ENCODE measurements at regions not wholly inside any gene's neighbourhood (a gene's known extent, or its start where the extent isn't known, plus 50 kb on each side); places are given as distances from the start of the nearest gene placed in this dataset.

DNA sequence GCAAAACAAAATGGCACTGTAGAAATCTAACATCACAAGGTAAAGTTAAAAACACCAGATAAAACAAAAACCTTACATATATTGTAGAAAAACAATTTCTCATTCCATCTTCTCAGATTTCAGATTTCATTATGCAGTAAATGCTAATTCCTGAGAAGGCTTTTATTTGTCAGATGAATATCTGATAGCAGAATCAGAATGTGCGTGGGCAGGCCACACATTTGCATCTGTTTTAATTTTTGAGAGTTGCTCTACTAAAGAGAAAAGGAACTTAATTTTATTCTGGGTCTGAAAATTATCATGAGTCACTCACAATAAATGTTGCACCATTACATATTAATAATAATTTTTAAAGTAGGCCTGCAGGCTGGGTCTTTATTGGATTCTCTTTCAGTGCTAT, 329.3 kb upstream of the SPTLC3 start:
- TF ChIP-seq, protein P1, sequence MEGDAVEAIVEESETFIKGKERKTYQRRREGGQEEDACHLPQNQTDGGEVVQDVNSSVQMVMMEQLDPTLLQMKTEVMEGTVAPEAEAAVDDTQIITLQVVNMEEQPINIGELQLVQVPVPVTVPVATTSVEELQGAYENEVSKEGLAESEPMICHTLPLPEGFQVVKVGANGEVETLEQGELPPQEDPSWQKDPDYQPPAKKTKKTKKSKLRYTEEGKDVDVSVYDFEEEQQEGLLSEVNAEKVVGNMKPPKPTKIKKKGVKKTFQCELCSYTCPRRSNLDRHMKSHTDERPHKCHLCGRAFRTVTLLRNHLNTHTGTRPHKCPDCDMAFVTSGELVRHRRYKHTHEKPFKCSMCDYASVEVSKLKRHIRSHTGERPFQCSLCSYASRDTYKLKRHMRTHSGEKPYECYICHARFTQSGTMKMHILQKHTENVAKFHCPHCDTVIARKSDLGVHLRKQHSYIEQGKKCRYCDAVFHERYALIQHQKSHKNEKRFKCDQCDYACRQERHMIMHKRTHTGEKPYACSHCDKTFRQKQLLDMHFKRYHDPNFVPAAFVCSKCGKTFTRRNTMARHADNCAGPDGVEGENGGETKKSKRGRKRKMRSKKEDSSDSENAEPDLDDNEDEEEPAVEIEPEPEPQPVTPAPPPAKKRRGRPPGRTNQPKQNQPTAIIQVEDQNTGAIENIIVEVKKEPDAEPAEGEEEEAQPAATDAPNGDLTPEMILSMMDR (IDR thresholded peaks at IDR 0.05; ENCODE audit: low read depth, low read length): no peak
- DNase-seq (ENCODE audit: extremely low read depth, low read depth): no peak

DNA sequence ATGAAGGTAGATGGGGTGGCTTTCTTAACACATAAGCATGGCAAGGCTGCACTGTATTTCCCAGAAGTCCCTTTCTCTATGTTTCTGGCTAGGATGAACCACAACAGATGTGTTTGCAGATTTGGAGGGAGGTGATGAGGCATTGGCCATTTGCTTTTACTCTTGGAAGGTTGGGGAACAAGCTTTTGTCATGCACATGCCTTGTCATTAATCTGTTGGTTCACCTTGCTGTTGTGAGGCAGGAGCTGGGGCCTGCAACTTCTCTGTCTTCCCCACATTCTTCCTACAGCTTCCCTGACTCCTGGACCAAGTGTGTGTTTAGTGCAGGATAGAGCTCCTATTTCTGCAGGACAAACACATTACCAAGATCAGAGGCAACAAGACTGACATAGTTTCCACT, 326.2 kb upstream of the SPTLC3 start:
- TF ChIP-seq, protein P1 (IDR thresholded peaks at IDR 0.05; ENCODE audit: low read depth, low read length): no peak
- DNase-seq (ENCODE audit: extremely low read depth, low read depth): no peak

DNA sequence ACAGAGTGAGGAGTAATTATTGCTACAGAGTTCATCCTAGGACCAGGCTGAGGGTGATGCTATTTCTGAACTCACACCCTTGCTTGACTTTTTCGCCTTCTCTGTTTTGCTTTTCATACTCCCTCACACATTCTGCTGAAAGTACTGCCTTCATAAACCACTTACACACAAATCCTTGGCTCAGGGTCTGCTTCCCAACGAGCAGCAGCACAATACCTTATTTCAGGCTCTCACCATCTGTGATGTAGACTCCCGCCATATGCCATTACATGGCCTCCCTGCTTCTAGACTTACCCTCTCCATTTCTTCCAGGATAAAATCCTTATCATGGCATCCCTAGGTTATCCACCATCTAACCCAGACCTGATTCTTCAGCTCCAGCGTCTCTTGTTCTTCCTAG, 321.3 kb upstream of the SPTLC3 start:
- no peak for DNase-seq (ENCODE audit: extremely low read depth, low read depth)
- TF ChIP-seq, protein P1 (IDR thresholded peaks at IDR 0.05; ENCODE audit: low read depth, low read length): no peak

DNA sequence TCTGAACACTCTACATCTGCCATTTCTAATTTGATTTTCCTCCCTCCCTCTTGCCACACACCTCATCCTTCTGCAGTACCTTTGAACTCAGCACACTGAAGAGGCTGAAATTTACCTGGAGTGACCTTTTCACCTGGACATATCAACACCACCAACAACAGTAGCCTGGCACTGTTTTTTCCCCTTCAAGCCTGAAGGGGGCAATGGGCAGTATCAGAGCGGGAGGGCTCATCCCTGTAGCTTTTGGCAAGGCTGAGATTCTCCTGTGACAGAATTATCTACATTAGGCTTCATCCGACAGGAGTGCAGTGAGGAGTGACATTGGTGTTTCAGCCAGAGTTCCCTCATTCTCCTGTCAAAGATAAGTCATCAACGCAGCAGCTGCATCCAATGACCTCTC, 312.8 kb upstream of the SPTLC3 start:
- DNase-seq (ENCODE audit: extremely low read depth, low read depth): no peak
- TF ChIP-seq, protein P1 (IDR thresholded peaks at IDR 0.05; ENCODE audit: low read depth, low read length): no peak

DNA sequence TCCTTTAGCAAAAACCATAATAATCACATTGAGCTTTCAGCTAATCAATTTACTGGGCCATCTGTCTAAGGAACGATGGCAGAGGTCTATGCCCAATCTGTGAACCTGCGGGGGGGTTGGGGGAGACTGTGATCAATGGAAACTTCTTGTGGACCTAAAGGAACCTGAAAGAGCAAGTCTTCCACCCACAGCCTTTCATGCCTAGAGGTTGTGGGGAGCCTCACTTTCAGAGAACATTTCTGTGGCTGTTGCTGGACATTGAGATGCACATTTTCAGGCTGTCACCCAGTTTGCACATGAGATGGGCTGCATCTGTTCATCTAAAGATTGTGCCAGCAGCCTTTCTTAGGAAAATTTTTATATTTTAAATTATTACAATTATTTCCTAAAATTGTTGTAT, 310.0 kb upstream of the SPTLC3 start:
- DNase-seq (ENCODE audit: extremely low read depth, low read depth): no peak
- TF ChIP-seq, protein P1 (IDR thresholded peaks at IDR 0.05; ENCODE audit: low read depth, low read length): no peak

DNA sequence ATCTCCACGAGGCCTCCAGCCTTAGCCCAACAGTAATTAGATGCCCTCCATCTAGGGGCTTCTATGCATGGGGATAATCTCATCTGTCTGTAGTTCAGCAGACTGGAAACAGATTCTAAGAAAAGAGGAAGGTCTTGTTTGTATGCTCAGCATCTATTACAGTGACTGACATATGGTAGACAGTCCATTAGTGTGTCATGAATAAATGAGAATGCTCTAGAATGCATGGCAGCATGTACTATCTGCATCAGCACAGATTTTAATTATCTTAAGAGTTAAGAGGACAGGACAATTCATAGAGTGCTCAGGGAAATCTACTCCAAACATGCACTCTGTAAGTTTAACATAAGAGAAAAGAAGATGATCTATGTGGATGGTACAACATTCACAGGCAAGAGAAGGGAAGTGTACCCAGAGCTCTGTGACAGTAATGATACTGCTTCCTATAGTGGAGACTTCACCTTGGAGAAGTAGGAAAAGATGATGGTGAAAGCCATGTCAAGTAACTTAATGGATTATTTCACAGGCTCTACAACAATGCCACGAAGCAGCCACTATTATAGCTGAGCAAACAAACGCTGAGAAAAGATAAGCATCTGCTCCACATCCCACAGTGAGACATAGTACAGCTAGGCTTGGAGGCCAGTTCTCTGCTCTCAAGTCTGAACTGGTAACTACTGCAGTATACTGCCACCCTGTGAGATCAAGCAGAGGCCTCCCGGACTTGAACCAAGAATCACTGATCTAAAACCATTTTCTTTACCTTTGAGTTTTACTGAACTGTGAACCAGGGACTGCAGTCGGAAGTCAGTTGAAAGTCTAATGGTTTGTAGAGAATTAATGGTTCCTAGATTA, 309.2 kb upstream of the SPTLC3 start:
- DNase-seq (ENCODE audit: extremely low read depth, low read depth): no peak

DNA sequence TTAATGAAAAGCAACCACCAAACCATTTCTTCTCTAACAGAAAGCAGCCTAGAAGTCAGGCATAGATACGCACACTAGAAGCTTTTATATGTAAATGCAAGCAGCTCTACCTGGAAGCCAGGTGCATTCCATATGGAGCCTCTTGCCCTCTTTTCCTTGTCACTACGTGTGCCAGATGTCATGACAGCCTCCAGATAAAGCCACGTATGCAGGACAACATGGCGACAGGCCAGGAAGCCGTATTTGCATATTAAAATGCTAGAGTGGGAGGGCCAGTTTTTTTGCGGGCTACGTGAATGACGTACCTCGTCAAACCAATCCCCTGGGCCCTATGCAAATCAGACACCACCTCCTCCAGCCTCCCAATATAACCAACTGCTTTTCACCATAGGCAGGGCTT, 308.1 kb upstream of the SPTLC3 start:
- TF ChIP-seq, protein P1 (IDR thresholded peaks at IDR 0.05; ENCODE audit: low read depth, low read length): no peak
- DNase-seq (ENCODE audit: extremely low read depth, low read depth): no peak

More for the DNA sequence above, 309.2 kb upstream of the SPTLC3 start:
- TF ChIP-seq, protein P1 (IDR thresholded peaks at IDR 0.05; ENCODE audit: low read depth, low read length): no peak

Measured in AG09319 (cell line).